B cell (primary cell): ENCODE measurements at regions not wholly inside any gene's neighbourhood (a gene's known extent, or its start where the extent isn't known, plus 50 kb on each side); places are given as distances from the start of the nearest gene placed in this dataset.

Experiments used
- CTCF ChIP-seq: fragments of 200-600 bp; IDR thresholded peaks from one replicate; pipeline ENCODE4 v1.8.0; 2022; ENCODE audit warnings: antibody characterized with exemption, mild to moderate bottlenecking
- EZH2 ChIP-seq: IDR thresholded peaks from 2 replicates; pipeline ENCODE4 v1.6.1; 2012; ENCODE audit warnings: borderline replicate concordance, low read depth, mild to moderate bottlenecking, moderate library complexity, low read length; ENCODE audit not compliant: insufficient read depth, poor library complexity, severe bottlenecking

DNA sequence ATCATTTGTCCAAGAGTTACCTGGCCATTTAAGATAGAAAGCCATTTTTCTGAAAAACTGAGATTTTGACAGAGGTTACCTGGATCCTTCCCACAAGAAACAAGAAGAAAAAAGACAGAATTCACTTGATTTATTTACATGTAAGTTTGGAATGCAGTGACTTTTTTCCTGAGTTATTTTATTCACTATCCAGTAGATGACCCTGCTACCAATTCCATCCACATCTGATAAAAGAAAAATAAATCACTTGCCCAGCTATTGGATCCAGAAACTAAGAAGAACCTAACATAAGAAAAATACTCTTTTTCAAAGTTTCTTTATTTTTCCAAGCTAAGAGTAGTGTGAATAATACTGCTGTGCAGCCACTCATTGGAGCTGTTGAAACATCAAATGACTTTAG, 275.2 kb downstream of the CETN3 start:
- TF ChIP-seq CTCF (no peak), EZH2 (no peak)
